NCI-H146 (cell line): ENCODE measurements at regions not wholly inside any gene's neighbourhood (a gene's known extent, or its start where the extent isn't known, plus 50 kb on each side); places are given as distances from the start of the nearest gene placed in this dataset.

Experiments used
- DNase-seq: peaks from one replicate; lab custom pipeline; 2025; lab: John Stamatoyannopoulos, UW

DNA sequence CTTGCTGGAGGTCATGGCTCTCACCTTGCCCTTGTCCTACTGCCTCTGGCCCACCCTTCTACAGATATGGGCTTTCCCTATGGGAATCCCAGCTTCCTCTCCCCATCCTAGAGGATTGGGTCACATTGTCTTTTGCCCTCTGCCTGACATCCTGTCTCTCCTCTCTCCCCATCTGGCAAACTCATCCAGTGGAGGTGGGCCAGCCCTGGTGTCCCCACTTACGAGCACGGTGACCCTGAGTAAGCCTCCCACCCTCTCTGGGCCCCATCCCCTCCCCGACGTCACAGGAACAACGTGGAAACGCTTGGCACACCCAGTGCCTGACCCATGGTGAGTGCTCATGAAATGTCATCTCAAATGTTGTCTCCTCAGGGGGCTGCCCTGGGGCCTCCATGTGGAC is 56.1 kb upstream of the ID3 start:
- DNase-seq = no peak

- DNase-seq = no peak
Measured at GRCh38 chr1:23614032-23614660, 54.8 kb upstream of the ID3 start.

DNA sequence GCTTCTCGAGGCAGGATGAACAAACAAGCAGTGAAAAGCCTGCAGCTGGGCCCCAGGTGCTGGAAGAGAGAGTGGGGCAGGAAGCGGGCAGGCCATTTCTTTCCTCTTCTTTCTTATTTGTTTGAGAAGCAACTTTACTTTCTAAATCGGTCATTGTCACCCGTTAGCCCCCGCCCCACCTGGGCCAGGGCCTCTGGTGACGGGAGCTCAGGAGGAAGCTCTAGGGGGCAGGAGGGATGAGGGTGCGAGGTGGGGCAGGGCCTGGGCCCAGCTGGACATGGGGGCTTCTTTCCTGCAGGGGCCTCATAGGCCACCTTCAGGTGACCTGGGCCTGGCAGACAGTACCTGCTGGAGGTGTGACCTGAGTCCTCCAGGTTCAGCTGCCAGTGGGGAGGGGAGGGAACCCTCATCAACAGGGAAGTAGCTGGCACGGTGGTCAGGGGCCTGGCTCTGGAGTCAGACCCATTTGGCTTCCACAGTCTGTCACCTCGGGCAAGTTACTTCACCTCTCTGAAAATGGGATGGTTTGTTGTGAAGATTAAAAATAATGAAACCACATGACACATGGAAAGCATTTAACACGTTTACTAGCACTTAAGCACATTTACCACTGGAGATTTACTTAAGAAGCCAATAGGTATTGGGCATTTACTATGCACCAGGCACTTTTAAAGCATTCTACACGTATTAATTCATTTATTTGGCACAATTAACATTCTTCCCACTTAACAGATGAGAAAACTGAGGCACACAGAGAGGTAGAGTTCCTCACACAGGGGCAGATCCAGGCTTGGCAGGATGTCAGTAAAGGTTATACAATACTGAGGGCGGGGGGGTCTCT is 54.1 kb upstream of the ID3 start:
- DNase-seq = no peak

- DNase-seq = peak; percentile 43
Measured at GRCh38 chr1:23611601-23612327, 52.5 kb upstream of the ID3 start.

GRCh38 chr1:23610677-23611076 is 51.4 kb upstream of the ID3 start:
- DNase-seq = no peak

DNA sequence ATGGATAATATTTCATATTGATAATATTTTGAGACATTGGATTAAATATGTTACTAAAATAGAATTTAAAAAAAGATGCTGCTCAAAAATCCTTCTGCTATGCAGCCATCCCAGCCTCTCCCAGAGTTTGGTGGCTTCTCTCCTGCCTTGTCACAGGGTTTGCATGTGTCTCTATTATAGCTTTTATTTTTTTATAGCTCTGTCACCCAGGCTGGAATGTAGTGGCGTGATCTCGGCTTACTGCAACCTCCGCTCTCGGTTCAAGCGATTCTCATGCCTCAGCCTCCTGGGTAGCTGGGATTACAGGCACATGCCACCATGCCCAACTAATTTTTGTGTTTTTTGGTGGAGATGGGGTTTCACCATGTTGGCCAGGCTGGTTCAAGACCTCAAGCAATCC is 50.7 kb upstream of the ID3 start:
- no peak for DNase-seq
